ENCODE measurements at regions not wholly inside any gene's neighbourhood (a gene's known extent, or its start where the extent isn't known, plus 50 kb on each side); places are given as distances from the start of the nearest gene placed in this dataset.
A peak's percentile ranks its signal among the peaks of the same experiment; 100 is the strongest.

DNA sequence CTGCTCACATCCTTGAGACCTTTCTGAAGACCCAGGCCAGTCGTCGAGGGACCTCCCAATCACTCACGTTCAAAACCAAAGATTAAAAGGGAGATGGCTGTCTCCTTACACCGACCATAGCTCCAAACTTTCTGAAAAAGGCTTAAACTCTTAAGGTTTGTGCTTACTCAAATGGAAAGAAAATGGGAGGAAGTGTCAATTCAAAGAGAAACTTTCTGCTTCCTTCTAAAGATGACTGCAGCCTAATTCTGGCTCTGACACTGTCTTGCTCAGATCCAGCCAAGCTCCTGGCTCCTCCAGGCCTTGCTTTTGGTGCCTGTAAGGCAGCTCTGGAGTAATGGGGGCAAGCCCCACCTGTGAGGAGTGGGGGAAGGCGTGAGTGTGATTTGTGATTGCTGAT, 54.9 kb upstream of the WSB1 start:
- peaks cover 12% of the 10 kb centered on the region for H3K4me1 ChIP-seq (ENCODE audit: low read depth)
- TF ChIP-seq, protein P1, sequence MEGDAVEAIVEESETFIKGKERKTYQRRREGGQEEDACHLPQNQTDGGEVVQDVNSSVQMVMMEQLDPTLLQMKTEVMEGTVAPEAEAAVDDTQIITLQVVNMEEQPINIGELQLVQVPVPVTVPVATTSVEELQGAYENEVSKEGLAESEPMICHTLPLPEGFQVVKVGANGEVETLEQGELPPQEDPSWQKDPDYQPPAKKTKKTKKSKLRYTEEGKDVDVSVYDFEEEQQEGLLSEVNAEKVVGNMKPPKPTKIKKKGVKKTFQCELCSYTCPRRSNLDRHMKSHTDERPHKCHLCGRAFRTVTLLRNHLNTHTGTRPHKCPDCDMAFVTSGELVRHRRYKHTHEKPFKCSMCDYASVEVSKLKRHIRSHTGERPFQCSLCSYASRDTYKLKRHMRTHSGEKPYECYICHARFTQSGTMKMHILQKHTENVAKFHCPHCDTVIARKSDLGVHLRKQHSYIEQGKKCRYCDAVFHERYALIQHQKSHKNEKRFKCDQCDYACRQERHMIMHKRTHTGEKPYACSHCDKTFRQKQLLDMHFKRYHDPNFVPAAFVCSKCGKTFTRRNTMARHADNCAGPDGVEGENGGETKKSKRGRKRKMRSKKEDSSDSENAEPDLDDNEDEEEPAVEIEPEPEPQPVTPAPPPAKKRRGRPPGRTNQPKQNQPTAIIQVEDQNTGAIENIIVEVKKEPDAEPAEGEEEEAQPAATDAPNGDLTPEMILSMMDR (IDR thresholded peaks at IDR 0.05), result no peak
- H3K4me3 ChIP-seq, result no peak overlapping the region
- no peaks in the 10 kb centered on the region for H3K9me3 ChIP-seq
- H3K36me3 ChIP-seq (ENCODE audit: low read depth), result no peaks in the 10 kb centered on the region
- DNase-seq, result no peak
- ATAC-seq, result no peak
- intact Hi-C loops (cut with DNase I, micrococcal nuclease), result loop anchor here (10.0 kb wide), 1 partner anchor 366 kb away; no protein-coding TSS in a partner anchor

DNA sequence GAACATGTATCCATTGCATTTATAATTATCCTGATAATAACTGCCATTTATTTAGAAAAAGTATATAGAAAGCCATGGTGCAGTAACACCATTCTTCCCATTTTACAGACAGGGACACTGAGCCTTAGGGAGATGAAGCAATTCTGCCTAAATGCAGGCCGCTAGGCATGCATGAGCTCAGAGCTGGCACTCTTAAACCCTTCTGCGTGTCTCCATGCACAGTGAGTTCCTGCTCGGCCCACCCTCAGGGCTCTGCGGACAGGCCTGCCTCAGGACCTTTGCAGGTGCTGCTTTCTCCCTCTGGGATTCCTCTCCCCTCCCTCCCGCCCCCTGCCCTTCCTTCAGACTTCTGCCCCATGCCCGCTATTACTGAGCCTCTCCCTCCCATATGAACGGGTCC, 54.3 kb upstream of the WSB1 start:
- ATAC-seq (no peak), DNase-seq (no peak)
- Histone ChIP-seq H3K36me3 (ENCODE audit: low read depth) (no peaks in the 10 kb centered on the region), H3K4me3 (no peak overlapping the region), H3K4me1 (ENCODE audit: low read depth) (peaks cover 12% of the 10 kb centered on the region), H3K9me3 (no peaks in the 10 kb centered on the region)
- TF ChIP-seq, protein P1 (IDR thresholded peaks at IDR 0.05), result no peak
- intact Hi-C loops (cut with DNase I, micrococcal nuclease), result loop anchor here (10.0 kb wide), 1 partner anchor 365 kb away; no protein-coding TSS in a partner anchor

DNA sequence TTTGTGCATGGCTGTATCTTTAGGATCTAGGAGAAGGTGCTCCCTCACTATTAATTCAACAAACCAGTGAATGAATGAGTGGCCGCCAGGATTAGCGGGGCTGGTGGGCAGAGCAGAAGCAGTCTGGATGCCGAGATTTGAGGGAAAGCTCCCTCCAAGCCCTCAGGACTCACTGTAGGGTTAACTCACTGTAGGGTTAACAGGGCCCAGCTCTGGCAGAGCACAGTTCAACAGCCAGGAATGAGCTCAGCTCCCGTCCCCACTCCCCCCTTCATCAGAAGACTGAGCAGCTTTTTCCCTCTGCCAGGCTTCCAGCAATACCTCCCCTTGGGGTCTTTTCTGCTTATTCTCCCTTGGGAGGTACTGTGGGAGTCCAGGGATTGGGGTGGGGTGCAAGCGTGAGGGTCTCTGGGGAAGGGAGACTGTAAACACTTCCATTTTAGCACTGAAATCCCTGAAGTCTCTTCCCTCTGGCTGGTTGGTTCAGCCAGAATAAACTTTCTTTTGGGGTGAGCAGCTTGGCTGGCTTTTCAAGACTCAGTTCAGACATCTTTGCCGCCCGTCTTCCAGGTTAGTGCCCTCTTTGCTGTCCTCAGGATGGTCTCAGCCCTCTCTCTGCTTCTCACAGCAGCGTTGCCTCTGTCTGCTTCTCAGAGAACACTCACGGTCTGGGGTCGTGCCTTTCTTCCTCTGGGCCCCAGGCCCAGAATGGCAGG, 53.7 kb upstream of the WSB1 start:
- H3K9me3 ChIP-seq, result no peaks in the 10 kb centered on the region
- H3K4me3 ChIP-seq, result no peak overlapping the region
- DNase-seq (no peak), ATAC-seq (no peak)
- TF ChIP-seq, protein P1 (IDR thresholded peaks at IDR 0.05), result no peak
- peaks cover 14% of the 10 kb centered on the region for H3K4me1 ChIP-seq (ENCODE audit: low read depth)
- intact Hi-C loops (cut with DNase I, micrococcal nuclease), result loop anchor here (5.0 to 10.0 kb wide), 2 partner anchors 55 to 92 kb away; partner anchors contain the start of gene WSB1 (in 1 of the 2)
- H3K36me3 ChIP-seq (ENCODE audit: low read depth), result no peaks in the 10 kb centered on the region

DNA sequence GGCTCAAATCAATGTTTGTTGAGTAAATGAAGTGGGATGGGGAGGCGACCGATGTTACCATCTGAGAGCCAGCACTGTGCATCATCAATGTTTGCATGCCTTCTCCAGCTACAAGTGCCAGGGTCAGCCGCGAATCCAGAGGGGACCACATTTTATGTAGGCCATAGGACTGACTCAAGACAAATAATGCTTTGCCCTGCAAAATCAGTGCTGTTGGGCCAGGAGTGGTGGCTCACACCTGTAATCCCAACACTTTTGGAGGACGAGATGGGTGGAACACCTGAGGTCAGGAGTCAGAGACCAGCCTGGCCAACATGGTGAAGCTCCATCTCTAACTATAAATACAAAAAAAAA, 53.1 kb upstream of the WSB1 start:
- DNase-seq, result no peak
- no peaks in the 10 kb centered on the region for H3K36me3 ChIP-seq (ENCODE audit: low read depth)
- H3K9me3 ChIP-seq, result no peaks in the 10 kb centered on the region
- H3K4me3 ChIP-seq, result no peak overlapping the region
- no peak for ATAC-seq
- peaks cover 20% of the 10 kb centered on the region for H3K4me1 ChIP-seq (ENCODE audit: low read depth)
- intact Hi-C loops (cut with DNase I, micrococcal nuclease), result loop anchor here (5.0 to 10.0 kb wide), 2 partner anchors 54 to 92 kb away; partner anchors contain the start of gene WSB1 (in 1 of the 2)
- TF ChIP-seq, protein P1 (IDR thresholded peaks at IDR 0.05), result no peak

DNA sequence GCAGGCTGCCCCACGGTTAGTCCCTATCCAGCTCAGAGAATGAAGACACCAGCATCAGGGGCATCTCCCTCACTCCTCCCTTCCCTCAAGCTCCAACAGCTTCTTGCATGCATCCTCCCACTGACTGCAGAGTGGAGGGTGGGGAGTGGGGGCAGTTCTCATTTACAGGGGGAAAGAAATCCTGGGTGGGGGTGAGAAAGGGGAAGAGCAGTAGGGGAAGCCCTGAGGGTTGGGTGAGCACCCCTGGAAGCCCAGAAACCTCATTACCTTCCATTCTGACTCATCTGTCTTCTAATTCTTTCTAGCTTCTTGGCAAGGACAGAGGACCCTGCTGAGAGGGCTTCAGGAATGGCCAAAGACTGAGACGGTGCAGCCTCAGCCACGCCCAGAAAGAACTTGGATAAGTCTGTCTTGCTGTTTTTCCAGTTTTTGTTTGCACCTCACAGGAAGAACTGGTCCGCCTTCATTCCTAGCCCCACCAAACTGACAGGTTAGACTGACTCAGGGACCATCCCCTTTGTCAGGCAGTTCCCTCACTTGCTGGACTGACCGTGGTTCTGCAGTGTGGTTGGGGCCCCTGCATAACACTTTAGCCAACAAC, 52.5 kb upstream of the WSB1 start:
- TF ChIP-seq, protein P1 (IDR thresholded peaks at IDR 0.05), result no peak
- peak in 1 of 3 donors; percentile 37 for DNase-seq
- H3K9me3 ChIP-seq, result no peaks in the 10 kb centered on the region
- intact Hi-C loops (cut with DNase I, micrococcal nuclease), result loop anchor here (5.0 to 10.0 kb wide), 2 partner anchors 53 to 91 kb away; partner anchors contain the start of gene WSB1 (in 1 of the 2)
- H3K4me3 ChIP-seq, result no peak overlapping the region
- no peak for ATAC-seq
- H3K36me3 ChIP-seq (ENCODE audit: low read depth), result no peaks in the 10 kb centered on the region
- peaks cover 22% of the 10 kb centered on the region for H3K4me1 ChIP-seq (ENCODE audit: low read depth)
